NCI-H524 treated with DMSO at 0.1 percent for 48 hours (cell line): ENCODE measurements at regions not wholly inside any gene's neighbourhood (a gene's known extent, or its start where the extent isn't known, plus 50 kb on each side); places are given as distances from the start of the nearest gene placed in this dataset.
"Not testable (repeated sequence)": the region's sequence is repeated elsewhere in the genome, so short reads cannot be mapped to it uniquely, and the experiment has no call there.

Source experiments
- DNase-seq: peaks from one replicate; lab custom pipeline; 2025; lab: John Stamatoyannopoulos, UW

- no peak for DNase-seq
Observed at GRCh38 chr5:138647794-138648410, 72.7 kb upstream of the HSPA9 start.

- DNase-seq = no peak
Observed at GRCh38 chr5:138647261-138647788, 72.1 kb upstream of the HSPA9 start.

- no peak for DNase-seq
Observed at GRCh38 chr5:138646671-138647070, 71.5 kb upstream of the HSPA9 start.

DNA sequence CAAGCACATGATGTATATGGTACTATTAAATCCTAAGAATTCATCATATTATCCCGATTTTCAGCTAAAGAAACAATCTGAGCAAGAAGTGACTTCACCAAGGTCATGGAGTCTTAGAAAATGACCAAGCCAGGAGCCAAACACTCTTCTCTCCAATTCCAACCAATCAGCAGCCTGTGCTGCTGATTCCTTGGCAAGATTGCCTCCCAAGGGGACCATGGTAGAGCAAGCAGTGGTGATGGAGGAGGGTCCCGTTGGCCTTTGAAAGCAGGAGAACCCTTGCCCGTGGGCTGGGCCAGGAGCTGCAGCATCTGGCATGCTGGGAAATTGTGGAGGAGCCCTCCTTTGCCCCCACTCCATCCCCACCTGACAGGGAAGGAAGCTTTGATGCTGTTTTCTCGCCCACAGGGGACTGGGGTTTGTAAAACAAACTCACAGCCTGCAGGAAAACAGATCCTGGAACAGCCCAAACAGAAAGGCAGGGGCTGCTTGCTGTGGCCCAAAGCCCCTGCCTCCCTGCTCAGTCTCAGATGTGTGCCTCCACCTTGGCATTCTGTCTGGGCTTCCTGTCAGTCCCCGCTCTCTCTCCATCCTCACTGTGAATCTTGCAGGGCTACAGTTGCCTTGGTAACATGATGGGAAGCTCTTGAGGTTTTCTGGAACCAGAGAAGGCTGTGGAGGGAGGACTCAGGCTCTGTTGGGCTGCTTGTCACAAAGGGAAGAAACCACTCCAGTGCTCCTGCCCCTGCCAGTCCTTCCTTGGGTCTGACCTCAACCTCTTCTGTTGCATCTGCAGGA, 70.8 kb upstream of the HSPA9 start:
- no peak for DNase-seq

DNA sequence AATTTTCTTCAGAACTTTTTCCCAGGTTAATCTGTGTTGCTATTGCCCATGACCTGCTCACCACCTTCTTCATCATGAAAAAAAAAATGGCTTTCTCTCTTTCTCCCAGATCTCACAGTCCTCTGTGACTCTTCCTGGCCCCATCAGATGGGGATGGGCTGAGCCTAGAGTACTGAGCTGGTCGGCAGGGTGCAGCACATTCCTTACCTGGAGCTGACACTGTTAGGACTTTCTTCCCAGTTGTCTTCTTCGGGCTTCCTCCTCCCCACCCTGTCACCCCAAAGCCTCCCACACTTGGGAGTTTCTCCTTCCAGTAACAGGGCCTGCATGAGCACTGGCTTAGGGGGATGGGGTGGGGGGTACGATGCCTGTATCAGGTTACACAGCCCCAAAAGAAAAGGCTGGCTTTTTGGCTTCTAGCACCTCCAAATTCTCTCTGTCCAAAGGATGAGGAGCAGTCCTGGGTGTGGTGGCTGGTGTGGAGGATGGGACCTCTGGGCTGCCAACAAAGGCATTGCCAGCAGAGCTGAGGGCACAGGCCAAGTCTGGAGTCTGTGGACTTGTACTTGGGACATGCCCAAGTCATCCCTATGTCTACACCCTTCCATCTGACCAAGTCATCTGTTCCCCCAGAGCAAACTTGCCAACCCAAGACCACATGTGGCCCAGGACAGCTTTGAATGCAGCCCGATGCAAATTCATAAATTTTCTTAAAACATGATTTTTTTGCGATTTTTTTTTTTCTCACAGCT, 68.0 kb upstream of the HSPA9 start:
- DNase-seq = no peak

DNA sequence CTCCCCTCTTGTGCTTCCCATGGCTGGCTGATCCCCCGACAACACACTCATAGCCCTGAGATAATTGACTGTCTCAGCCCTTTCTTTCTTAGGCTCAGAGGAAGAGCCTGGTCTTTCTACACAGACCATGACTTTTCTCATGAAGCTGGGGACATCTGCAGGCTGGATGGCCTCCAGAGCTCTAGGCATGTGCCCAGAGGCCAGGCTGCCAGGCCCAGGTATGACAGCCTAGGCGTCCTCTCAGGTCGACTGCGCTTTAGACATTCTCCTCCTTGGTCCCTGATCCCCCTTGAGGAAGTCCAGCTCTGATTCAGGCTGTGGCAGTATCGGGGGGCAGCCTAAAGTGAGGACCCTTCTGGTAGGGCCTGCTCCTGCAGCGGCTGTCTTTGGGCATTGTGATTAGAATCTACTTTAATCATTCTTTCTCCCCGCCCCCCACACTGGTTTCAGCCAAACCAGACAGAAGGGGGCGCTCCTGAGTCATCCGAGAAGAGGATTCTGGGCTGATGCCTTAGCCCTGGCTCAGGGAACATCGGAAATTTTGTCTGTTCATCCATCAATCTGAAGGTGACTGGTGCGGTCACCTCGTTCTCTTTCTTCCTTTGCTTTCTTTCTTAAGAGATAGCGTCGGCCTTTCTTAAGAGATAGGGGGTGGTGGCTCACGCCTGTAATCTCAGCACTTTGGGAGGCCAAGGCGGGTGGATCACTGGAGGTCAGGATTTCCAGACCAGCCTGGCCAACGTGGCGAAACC, 66.5 kb upstream of the HSPA9 start:
- peak; percentile 17 for DNase-seq

- no peak for DNase-seq
Observed at GRCh38 chr5:138640646-138641254, 65.5 kb upstream of the HSPA9 start.

- DNase-seq = no peak
Observed at GRCh38 chr5:138640138-138640537, 64.9 kb upstream of the HSPA9 start.

- peak; percentile 48 for DNase-seq
Observed at GRCh38 chr5:138639326-138639725, 64.1 kb upstream of the HSPA9 start.

- DNase-seq = no peak
Observed at GRCh38 chr5:138637256-138637655, 62.1 kb upstream of the HSPA9 start.

GRCh38 chr5:138636398-138636944, 61.3 kb upstream of the HSPA9 start:
- no peak for DNase-seq

DNA sequence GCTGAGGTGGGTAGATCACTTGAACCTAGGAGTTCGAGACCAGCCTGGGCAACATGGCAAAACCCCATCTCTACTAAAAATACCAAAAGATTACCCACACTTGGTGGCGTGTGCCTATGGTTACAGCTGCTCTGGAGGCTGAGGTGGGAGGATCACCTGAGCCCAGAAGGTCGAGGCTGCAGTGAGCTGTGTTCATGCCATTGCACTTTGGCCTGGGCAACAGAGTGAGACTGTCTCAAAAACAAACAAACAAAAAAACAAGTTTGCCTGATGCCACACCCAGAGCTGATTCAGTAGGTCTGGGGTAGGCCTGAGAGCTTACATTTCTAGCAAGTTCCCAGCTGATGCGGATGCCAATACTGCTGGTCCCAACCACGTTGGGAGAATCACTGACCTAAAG, 60.5 kb upstream of the HSPA9 start:
- DNase-seq = no peak

GRCh38 chr5:138635265-138635664, 60.1 kb upstream of the HSPA9 start:
- DNase-seq = no peak

DNA sequence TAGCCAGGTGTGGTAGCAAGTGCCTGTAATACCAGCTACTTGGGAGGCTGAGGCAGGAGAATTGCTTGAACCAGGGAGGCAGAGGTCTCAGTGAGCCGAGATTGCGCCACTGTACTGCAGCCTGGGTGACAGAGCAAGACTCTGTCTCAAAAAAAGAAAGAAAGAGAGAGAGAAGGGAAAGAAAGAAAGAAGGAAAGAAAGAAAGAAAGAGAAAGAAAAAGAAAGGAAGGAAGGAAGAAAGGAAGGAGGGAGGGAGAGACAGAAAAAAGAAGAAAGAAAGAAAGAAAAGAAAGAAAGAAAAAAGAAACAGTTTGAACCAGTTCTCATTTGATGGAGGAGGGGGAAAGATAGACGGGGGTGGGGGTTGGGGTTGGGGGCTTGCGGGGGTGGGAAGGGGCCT, 59.6 kb upstream of the HSPA9 start:
- DNase-seq = not testable (repeated sequence)

DNA sequence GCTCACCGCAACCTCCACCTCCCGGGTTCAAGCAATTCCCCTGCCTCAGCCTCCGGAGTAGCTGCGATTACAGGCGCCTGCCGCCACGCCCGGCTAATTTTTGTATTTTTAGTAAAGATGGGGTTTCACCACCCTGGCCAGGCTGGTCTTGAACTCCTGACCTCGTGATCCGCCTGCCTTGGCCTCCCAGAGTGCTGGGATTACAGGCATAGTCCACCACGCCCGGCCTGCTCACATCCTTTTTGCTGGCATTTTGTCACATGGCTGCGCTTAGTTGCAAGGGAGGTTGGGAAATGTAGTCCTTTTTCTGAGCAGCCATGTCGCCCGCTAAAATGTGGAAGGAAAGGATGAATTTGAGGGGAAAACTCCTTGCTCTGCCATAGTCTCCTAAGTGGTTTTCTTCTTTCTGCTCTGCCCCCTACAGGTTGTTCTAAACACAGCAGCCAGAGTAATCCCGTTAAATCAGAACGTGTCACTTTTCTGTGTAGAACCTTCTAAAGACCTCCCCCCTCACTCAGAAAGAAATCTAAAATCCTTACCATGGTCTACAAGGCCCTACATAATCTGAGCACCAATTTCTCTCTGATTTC, 57.8 kb upstream of the HSPA9 start:
- no peak for DNase-seq

DNA sequence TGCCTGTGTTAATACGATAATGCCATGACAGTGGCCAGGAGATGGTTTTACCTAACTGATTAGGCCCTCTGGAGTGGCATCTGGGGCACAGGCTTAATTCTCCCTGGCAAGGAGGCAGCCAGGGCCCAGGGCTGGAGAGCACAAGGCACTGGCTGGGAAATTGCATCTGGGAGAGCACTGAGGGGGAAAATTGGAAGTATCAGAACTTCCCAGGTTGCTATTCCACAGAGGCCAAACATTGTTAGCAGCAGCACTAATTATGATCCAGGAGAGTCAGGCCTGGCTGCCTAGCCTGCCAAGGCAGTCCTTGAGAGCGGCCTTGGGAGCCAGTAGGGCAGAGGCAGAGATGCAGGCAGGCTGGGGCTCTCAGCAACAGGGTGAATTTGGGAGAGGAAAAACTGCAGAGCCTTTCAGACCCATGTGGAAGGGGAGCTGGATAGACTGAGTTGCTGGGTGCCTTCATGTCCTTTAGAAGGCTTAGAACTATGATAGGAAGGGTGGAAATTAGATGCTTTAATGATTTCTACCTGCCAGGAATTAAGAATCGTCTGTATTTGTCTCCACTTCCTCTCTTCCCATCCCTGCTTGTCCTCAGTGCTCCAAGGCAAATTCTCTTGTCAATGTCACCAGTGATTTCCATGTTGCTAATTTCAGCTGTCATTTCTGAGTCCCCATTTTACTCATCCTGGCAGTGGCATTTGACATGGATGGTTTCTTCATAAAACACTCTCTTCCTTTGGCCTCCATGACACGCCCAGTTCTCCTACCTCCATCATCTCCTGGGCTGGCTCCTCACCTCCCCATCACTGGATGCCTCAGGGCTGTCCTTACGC, 56.1 kb upstream of the HSPA9 start:
- no peak for DNase-seq

- no peak for DNase-seq
Observed at GRCh38 chr5:138629392-138629791, 54.2 kb upstream of the HSPA9 start.

GRCh38 chr5:138626333-138626944, 51.2 kb upstream of the HSPA9 start:
- no peak for DNase-seq

DNA sequence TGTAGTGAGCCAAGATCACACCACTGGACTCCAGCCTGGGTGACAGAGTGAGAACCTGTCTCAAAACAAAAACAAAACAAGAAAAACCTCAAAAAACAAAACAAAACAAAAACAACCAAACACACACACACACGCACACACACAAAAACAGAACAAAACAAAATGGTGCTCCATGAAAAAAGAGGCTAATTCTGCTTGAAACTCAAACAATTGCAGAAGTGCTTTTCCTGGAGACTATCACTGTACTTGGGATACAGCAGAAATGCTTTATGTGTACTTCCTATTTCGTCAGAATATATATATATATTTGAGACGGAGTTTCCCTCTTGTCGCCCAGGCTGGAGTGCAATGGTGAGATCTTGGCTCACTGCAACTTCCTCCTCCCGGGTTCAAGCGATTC, 49.9 kb upstream of the HSPA9 start:
- no peak for DNase-seq
